ENCODE measurements at regions not wholly inside any gene's neighbourhood (a gene's known extent, or its start where the extent isn't known, plus 50 kb on each side); places are given as distances from the start of the nearest gene placed in this dataset.

GRCh38 chr4:119898211-119898610, 168.4 kb downstream of the MAD2L1 start:
- TF ChIP-seq ZZZ3 (CRISPR knock-in tag; IDR thresholded peaks at IDR 0.05; ENCODE audit: borderline replicate concordance): no peak
- TF ChIP-seq RFXAP (CRISPR knock-in tag; IDR thresholded peaks at IDR 0.05; ENCODE audit: borderline replicate concordance): no peak
- TF ChIP-seq HNRNPK (IDR thresholded peaks at IDR 0.05; ENCODE audit: low read depth, low read length, poor library complexity, severe bottlenecking): no peak
- TF ChIP-seq ARID4A (CRISPR knock-in tag; IDR thresholded peaks at IDR 0.05; ENCODE audit: borderline replicate concordance): no peak
- TF ChIP-seq ZFP1 (CRISPR knock-in tag; IDR thresholded peaks at IDR 0.05): no peak
- TF ChIP-seq CTCF (CRISPR knock-in tag; IDR thresholded peaks at IDR 0.05): no peak
- TF ChIP-seq BRF2 (CRISPR knock-in tag; IDR thresholded peaks at IDR 0.05): no peak
- no peak for TF ChIP-seq PHF8 (CRISPR knock-in tag; IDR thresholded peaks at IDR 0.05)
- no peak for TF ChIP-seq NCOA2 (CRISPR knock-in tag; IDR thresholded peaks at IDR 0.05)
- no peak for TF ChIP-seq ATF6 (CRISPR knock-in tag; conservative IDR thresholded peaks at IDR 0.05)
